CD4-positive, alpha-beta T cell (primary cell): ENCODE measurements at regions not wholly inside any gene's neighbourhood (a gene's known extent, or its start where the extent isn't known, plus 50 kb on each side); places are given as distances from the start of the nearest gene placed in this dataset.

Source experiments
- ATAC-seq: fragments of 200-7000 bp; cut with Tn5 transposase; one replicate; pipeline ENCODE4 v1.10.0; 2022; ENCODE audit warnings: mild to moderate bottlenecking; ENCODE audit not compliant: poor library complexity
- CTCF ChIA-PET: fragments of 350-600 bp; sonication (Branson Sonifier 250); formaldehyde crosslinking; loops from one replicate; lab custom pipeline; 2021; ENCODE audit warnings: antibody characterized with exemption, inconsistent platforms; lab: Charles Lee
- POLR2A ChIA-PET: fragments of 350-600 bp; sonication (Branson Sonifier 250); formaldehyde crosslinking; loops from one replicate; lab custom pipeline; 2021; ENCODE audit warnings: antibody characterized with exemption, inconsistent platforms; lab: Charles Lee
- DNase-seq, 14 experiments: peaks; one replicate each; pipeline ENCODE4 v3.0.0-alpha.2; 2013 to 2020; ENCODE audit warnings: mixed read lengths in 2 of 14
- H3K27ac ChIP-seq, 2 donors: one replicate each; pipeline versions ENCODE4 v1.5.1 to v1.7.0; 2013; ENCODE audit warnings: low read length in 2 of 2, low read depth in 1 of 2, mild to moderate bottlenecking in 1 of 2
- H3K27me3 ChIP-seq, 2 experiments: 1 replicate in 1 of 2; 2 replicates in 1 of 2; pipeline versions ENCODE4 v1.6.1 to v1.7.0; 2013; ENCODE audit warnings: low read length in 2 of 2, control low read depth in 1 of 2, mild to moderate bottlenecking in 1 of 2, moderate library complexity in 1 of 2; ENCODE audit not compliant: insufficient read depth in 2 of 2, control insufficient read depth in 1 of 2
- H3K36me3 ChIP-seq: one replicate; pipeline ENCODE4 v1.6.1; 2013; ENCODE audit warnings: low read length, control low read depth; ENCODE audit not compliant: insufficient read depth
- H3K4me1 ChIP-seq: one replicate; pipeline ENCODE4 v1.6.1; 2013; ENCODE audit warnings: low read length, control low read depth; ENCODE audit not compliant: insufficient read depth
- H3K4me3 ChIP-seq: one replicate; pipeline ENCODE4 v1.5.1; 2013; ENCODE audit warnings: mild to moderate bottlenecking, low read length, moderate library complexity
- H3K9me3 ChIP-seq, 2 experiments: 1 replicate in 1 of 2; 2 replicates in 1 of 2; pipeline versions ENCODE4 v1.6.1 to v1.7.0; 2013; ENCODE audit warnings: low read length in 2 of 2, mild to moderate bottlenecking in 2 of 2, control low read depth in 1 of 2, moderate library complexity in 1 of 2; ENCODE audit not compliant: control insufficient read depth in 1 of 2, insufficient read depth in 1 of 2
- H3K27ac Mint-ChIP-seq: one replicate; pipeline ENCODE4 v1.8.0; 2020; ENCODE audit warnings: mixed read lengths
- H3K27me3 Mint-ChIP-seq: one replicate; pipeline ENCODE4 v1.8.0; 2021; ENCODE audit warnings: mixed read lengths
- H3K36me3 Mint-ChIP-seq: one replicate; pipeline ENCODE4 v1.8.0; 2021; ENCODE audit warnings: low read depth, mixed read lengths
- H3K4me1 Mint-ChIP-seq: one replicate; pipeline ENCODE4 v1.8.0; 2021; ENCODE audit warnings: low read depth, mixed read lengths
- H3K4me3 Mint-ChIP-seq: one replicate; pipeline ENCODE4 v1.8.0; 2020; ENCODE audit warnings: mild to moderate bottlenecking, mixed read lengths
- H3K9me3 Mint-ChIP-seq: one replicate; pipeline ENCODE4 v1.8.0; 2020; ENCODE audit warnings: mixed read lengths
- CTCF ChIP-seq: fragments of 200-600 bp; IDR thresholded peaks from one replicate; pipeline ENCODE4 v1.8.0; 2022; ENCODE audit warnings: antibody characterized with exemption, mild to moderate bottlenecking
- intact Hi-C, 2 experiments: fragments of 100-400 bp; cut with DNase I in 1 of 2; cut with micrococcal nuclease in 1 of 2; formaldehyde crosslinking; loops; one replicate each; pipeline versions ENCODE4 v1.15.1 to v1.9.0; 2023 to 2025; cut with DNase I, micrococcal nuclease

DNA sequence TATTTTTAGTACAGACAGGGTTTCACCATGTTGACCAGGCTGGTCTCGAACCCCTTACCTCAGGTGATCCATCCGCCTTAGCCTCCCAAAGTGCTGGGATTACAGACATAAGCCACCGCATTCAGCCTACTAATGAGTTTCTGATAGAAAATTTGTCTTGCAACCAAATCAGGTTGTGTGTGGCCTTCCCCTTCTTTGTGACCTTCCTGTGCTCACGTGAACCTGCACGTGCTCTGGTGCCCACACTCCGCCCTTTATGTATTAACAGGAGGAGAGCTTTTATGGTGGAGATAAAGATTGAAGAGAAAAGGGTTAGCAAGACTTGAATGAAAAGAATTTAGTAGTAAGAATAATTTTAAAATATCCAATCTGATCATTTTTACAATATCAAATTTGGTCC lies 343.5 kb upstream of the TMEM132C start:
- intact Hi-C loops, result no loop called here
- ChIA-PET CTCF (no interaction called here), POLR2A (no interaction called here)
- Histone ChIP-seq H3K9me3 (no peaks in the 10 kb centered on the region), H3K27ac (no peak overlapping the region), H3K27me3 (no peaks in the 10 kb centered on the region), H3K4me3 (no peak overlapping the region), H3K4me1 (no peaks in the 10 kb centered on the region), H3K36me3 (no peaks in the 10 kb centered on the region)
- no peaks in the 10 kb centered on the region for H3K4me1 Mint-ChIP-seq
- no peak for TF ChIP-seq CTCF
- ATAC-seq (no peak), DNase-seq (no peak)
- no peak overlapping the region for H3K27ac Mint-ChIP-seq
- peaks cover 2% of the 10 kb centered on the region for H3K9me3 Mint-ChIP-seq
- no peaks in the 10 kb centered on the region for H3K27me3 Mint-ChIP-seq
- no peak overlapping the region for H3K4me3 Mint-ChIP-seq
- H3K36me3 Mint-ChIP-seq, result no peaks in the 10 kb centered on the region

- Mint-ChIP-seq H3K4me1 (no peaks in the 10 kb centered on the region), H3K27ac (no peak overlapping the region), H3K4me3 (no peak overlapping the region), H3K36me3 (no peaks in the 10 kb centered on the region), H3K27me3 (no peaks in the 10 kb centered on the region), H3K9me3 (peaks cover 2% of the 10 kb centered on the region)
- ChIA-PET CTCF (no interaction called here), POLR2A (no interaction called here)
- H3K27me3 ChIP-seq, result no peaks in the 10 kb centered on the region
- intact Hi-C loops, result no loop called here
- no peak for DNase-seq
- TF ChIP-seq CTCF, result no peak
- no peak overlapping the region for H3K4me3 ChIP-seq
- H3K36me3 ChIP-seq, result no peaks in the 10 kb centered on the region
- peaks cover 0 to 8% of the 10 kb centered on the region in 2 experiments for H3K9me3 ChIP-seq
- H3K27ac ChIP-seq, result no peak overlapping the region
- H3K4me1 ChIP-seq, result no peaks in the 10 kb centered on the region
- ATAC-seq, result no peak
Observed at GRCh38 chr12:127925971-127926370, 341.0 kb upstream of the TMEM132C start.

DNA sequence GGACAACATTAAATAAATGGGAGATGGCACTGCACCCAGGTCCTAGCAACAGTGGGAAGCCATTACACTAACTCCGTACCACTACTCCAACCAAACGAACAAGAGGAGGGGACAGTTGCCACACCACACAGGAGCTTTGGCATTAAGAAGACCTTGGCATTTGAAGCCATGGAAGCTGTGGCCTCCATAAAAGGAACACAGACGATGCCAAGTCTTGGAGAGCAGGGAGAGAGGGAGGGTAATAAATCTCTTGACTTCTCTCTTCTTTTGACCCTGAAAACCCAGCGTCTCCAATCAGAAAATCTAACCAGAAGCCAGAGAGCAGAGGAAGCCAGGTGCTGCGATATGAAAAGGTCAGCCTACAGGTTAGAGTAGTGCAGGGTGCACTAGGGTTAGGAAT lies 338.8 kb upstream of the TMEM132C start:
- no peaks in the 10 kb centered on the region for H3K4me1 Mint-ChIP-seq
- TF ChIP-seq CTCF, result no peak
- Histone ChIP-seq H3K4me1 (no peaks in the 10 kb centered on the region), H3K36me3 (no peaks in the 10 kb centered on the region), H3K27me3 (no peaks in the 10 kb centered on the region), H3K27ac (no peak overlapping the region), H3K4me3 (no peak overlapping the region), H3K9me3 (peaks cover 0 to 8% of the 10 kb centered on the region in 2 experiments)
- POLR2A ChIA-PET, result no interaction called here
- CTCF ChIA-PET, result no interaction called here
- H3K9me3 Mint-ChIP-seq, result peaks cover 2% of the 10 kb centered on the region
- ATAC-seq, result no peak
- H3K27me3 Mint-ChIP-seq, result no peaks in the 10 kb centered on the region
- H3K4me3 Mint-ChIP-seq, result no peak overlapping the region
- no peak for DNase-seq
- intact Hi-C loops, result no loop called here
- no peaks in the 10 kb centered on the region for H3K36me3 Mint-ChIP-seq
- no peak overlapping the region for H3K27ac Mint-ChIP-seq
